Esophagus squamous epithelium (tissue), 5 donors: ENCODE measurements at regions not wholly inside any gene's neighbourhood (a gene's known extent, or its start where the extent isn't known, plus 50 kb on each side); places are given as distances from the start of the nearest gene placed in this dataset.
"Not testable (repeated sequence)": the region's sequence is repeated elsewhere in the genome, so short reads cannot be mapped to it uniquely, and the experiment has no call there.

Source experiments
- DNase-seq: peaks from one replicate; lab custom pipeline; 2025; lab: John Stamatoyannopoulos, UW
- H3K27ac ChIP-seq, 4 donors: fragments of 200-600 bp; sonication (generic); one replicate each; pipeline ENCODE4 v1.5.1; 2016 to 2019; ENCODE audit warnings: mild to moderate bottlenecking in 1 of 4
- H3K27me3 ChIP-seq, 4 donors: fragments of 200-600 bp; sonication (generic); 1 replicate in 3 of 4; 2 replicates in 1 of 4; pipeline versions ENCODE4 v1.5.1 to v1.6.0; 2017 to 2021; ENCODE audit warnings: antibody characterized with exemption in 1 of 4
- H3K36me3 ChIP-seq, 3 donors: fragments of 200-600 bp; sonication (generic); one replicate each; pipeline ENCODE4 v1.5.1; 2016 to 2019
- H3K4me1 ChIP-seq, 3 donors: fragments of 200-600 bp; sonication (generic); one replicate each; pipeline ENCODE4 v1.5.1; 2017 to 2019
- H3K4me3 ChIP-seq, 4 donors: fragments of 200-600 bp; sonication (generic); 1 replicate in 3 of 4; 2 replicates in 1 of 4; pipeline ENCODE4 v1.5.1; 2016 to 2019; ENCODE audit warnings: mild to moderate bottlenecking in 2 of 4, moderate library complexity in 1 of 4
- H3K9me3 ChIP-seq, 3 donors: fragments of 200-600 bp; sonication (generic); one replicate each; pipeline ENCODE4 v1.5.1; 2016 to 2019
- POLR2A ChIP-seq, 4 donors: fragments of 450-650 bp; IDR thresholded peaks; one replicate each; pipeline ENCODE4 v1.6.1; 2017; ENCODE audit warnings: antibody characterized with exemption in 4 of 4, mild to moderate bottlenecking in 4 of 4, moderate library complexity in 3 of 4
- WGBS, 2 donors: methylation state at CpG; one replicate each; pipeline ENCODE4 v1.1.5; 2018; 5-methylcytosine and 5-hydroxymethylcytosine counted together
- intact Hi-C: fragments of 100-400 bp; cut with DNase I; formaldehyde crosslinking; loops from one replicate; pipeline ENCODE4 v1.15.0; 2022
- TF ChIP-seq, protein P1 (sequence below), 6 experiments: fragments of 450-650 bp in 4 of 6; fragments of 200-600 bp in 2 of 6; sonication (generic) in 2 of 6; IDR thresholded peaks; one replicate each; pipeline ENCODE4 v1.5.1; 2016 to 2019; ENCODE audit warnings: antibody characterized with exemption in 6 of 6, mild to moderate bottlenecking in 4 of 6, moderate library complexity in 4 of 6
- donor health status: DM: yes; HTN: yes; CAD: no.

DNA sequence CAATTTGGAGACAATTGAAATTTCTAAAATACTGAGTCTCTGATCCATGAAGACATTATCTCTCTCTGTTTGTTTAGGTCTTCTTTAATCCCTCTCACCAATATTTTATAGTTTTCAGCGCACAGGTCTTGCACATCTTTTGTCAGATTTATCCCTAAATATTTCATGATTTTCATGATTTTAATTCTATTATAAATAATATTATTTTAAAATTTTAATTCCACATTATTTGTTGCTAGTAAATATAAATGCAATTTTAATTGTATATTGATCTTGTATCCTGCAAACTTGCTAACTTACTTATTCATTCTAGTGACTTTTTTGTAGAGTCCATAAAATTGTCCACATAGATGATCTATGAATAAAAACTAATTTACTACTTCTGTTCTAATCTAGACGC is 112.6 kb upstream of the TNPO1 start:
- H3K4me1 ChIP-seq, result no peaks in the 10 kb centered on the region
- intact Hi-C loops, result no loop called here

DNA sequence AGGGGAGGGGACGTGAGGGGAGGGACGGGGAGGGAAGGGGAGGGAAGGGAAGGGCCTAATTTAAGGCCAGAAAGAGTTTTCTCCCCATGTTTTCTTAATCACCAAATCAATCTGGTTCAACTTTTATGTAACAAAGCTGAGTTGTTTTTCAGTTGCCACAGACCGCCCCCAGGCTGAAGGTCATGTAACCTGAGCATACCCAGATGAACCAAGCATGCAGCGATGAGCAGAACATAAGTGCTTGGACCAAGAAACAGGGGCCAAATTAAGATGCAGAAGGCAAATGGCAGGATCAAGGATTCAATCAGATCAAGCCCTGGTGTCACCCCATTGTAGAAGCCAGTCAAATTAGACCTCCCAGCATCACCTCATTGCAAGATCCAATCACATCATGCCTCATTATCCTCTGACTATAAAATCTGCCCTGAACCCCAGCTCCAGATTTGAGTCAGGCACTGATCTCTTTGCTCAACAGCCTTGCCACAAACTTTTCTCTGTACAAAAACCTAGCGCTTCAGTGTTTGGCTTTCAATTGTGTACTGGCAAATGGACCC is 113.5 kb upstream of the TNPO1 start:
- WGBS, 2 donors, result 75 to 79% methylated on average over 4 to 5 of the region's 5 CpGs
- H3K4me1 ChIP-seq, result no peaks in the 10 kb centered on the region
- DNase-seq, result no peak
- no peak overlapping the region for H3K4me3 ChIP-seq
- H3K36me3 ChIP-seq, result no peaks in the 10 kb centered on the region
- TF ChIP-seq, protein P1, sequence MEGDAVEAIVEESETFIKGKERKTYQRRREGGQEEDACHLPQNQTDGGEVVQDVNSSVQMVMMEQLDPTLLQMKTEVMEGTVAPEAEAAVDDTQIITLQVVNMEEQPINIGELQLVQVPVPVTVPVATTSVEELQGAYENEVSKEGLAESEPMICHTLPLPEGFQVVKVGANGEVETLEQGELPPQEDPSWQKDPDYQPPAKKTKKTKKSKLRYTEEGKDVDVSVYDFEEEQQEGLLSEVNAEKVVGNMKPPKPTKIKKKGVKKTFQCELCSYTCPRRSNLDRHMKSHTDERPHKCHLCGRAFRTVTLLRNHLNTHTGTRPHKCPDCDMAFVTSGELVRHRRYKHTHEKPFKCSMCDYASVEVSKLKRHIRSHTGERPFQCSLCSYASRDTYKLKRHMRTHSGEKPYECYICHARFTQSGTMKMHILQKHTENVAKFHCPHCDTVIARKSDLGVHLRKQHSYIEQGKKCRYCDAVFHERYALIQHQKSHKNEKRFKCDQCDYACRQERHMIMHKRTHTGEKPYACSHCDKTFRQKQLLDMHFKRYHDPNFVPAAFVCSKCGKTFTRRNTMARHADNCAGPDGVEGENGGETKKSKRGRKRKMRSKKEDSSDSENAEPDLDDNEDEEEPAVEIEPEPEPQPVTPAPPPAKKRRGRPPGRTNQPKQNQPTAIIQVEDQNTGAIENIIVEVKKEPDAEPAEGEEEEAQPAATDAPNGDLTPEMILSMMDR (IDR thresholded peaks at IDR 0.05), result no peak
- TF ChIP-seq POLR2A (IDR thresholded peaks at IDR 0.05), result no peak
- no peaks in the 10 kb centered on the region for H3K9me3 ChIP-seq
- H3K27ac ChIP-seq, result no peak overlapping the region
- H3K27me3 ChIP-seq, result peaks cover 0 to under 1% (median 0%) of the 10 kb centered on the region in 4 donors
- intact Hi-C loops, result no loop called here

More for the DNA sequence above, 112.6 kb upstream of the TNPO1 start:
- no peak for TF ChIP-seq POLR2A (IDR thresholded peaks at IDR 0.05)
- TF ChIP-seq, protein P1 (IDR thresholded peaks at IDR 0.05), result no peak
- no peaks in the 10 kb centered on the region for H3K9me3 ChIP-seq
- no peaks in the 10 kb centered on the region for H3K36me3 ChIP-seq
- peaks cover 0 to 7% (median 0%) of the 10 kb centered on the region in 4 donors for H3K27me3 ChIP-seq
- no peak for DNase-seq
- 86 to 90% methylated on average over 2 of the region's 2 CpGs for WGBS, 2 donors
- H3K4me3 ChIP-seq, result no peak overlapping the region
- H3K27ac ChIP-seq, result no peak overlapping the region

DNA sequence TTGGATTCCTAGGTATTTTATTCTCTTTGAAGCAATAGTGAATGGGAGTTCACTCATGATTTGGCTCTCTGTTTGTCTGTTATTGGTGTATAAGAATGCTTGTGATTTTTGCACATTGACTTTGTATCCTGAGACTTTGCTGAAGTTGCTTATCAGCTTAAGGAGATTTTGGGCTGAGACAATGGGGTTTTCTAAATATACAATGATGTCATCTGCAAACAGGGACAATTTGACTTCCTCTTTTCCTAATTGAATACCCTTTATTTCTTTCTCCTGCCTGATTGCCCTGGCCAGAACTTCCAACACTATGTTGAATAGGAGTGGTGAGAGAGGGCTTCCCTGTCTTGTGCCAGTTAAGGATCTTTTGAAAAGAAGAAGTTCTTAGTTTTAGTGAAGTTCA is 114.4 kb upstream of the TNPO1 start:
- H3K27me3 ChIP-seq, H3K36me3 ChIP-seq, H3K4me3 ChIP-seq, H3K9me3 ChIP-seq, H3K4me1 ChIP-seq, DNase-seq, H3K27ac ChIP-seq, intact Hi-C loops: not testable (repeated sequence)

DNA sequence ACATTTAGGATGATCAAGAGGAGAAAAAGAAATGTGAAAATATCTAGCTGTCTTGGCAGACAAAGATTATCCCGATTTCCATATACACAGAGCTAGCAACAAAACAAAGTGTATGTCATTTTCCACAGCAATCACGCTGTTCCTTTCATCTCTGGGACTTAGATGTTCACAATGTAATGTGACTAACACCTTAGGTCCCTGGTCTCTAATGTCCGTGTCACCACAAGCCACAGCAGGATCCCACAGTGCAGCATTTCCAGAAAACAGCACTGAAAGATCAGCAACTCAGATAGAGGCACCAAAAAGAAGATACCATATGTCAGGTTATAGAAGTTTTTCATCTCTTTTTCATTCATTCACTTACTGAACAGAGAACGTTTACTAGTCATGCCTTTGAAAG is 118.0 kb upstream of the TNPO1 start:
- no peaks in the 10 kb centered on the region for H3K36me3 ChIP-seq
- no peaks in the 10 kb centered on the region for H3K9me3 ChIP-seq
- intact Hi-C loops, result no loop called here
- DNase-seq, result no peak
- no peak for TF ChIP-seq POLR2A (IDR thresholded peaks at IDR 0.05)
- TF ChIP-seq, protein P1 (IDR thresholded peaks at IDR 0.05), result no peak
- H3K4me3 ChIP-seq, result no peak overlapping the region
- WGBS, 2 donors, result 61 to 73% methylated on average over 4 of the region's 4 CpGs
- no peak overlapping the region for H3K27ac ChIP-seq
- H3K27me3 ChIP-seq, result peaks cover 0 to 2% (median 0%) of the 10 kb centered on the region in 4 donors
- no peaks in the 10 kb centered on the region for H3K4me1 ChIP-seq

DNA sequence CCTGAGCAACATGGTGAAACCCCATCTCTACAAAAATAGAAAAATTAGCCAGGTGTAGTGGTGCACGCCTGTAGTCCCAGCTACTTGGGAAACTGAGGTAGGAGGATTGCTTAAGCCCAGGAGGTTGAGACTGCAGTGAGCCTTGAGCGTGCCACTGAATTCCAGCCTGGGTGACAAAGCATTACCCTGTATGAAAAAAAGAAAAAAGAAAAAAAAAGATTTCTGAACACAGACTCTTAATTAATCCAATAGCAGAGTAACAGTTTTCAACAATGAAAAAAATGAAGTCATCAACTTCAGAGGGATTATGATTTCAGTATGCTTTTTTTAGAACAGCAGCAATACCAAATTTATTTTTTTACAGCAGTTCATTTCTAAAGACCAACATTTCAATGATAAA is 118.8 kb upstream of the TNPO1 start:
- Histone ChIP-seq H3K4me3 (no peak overlapping the region), H3K36me3 (no peaks in the 10 kb centered on the region), H3K27me3 (peaks cover 0 to 3% (median 0%) of the 10 kb centered on the region in 4 donors), H3K9me3 (no peaks in the 10 kb centered on the region), H3K27ac (no peak overlapping the region), H3K4me1 (no peaks in the 10 kb centered on the region)
- intact Hi-C loops, result no loop called here
- no peak for TF ChIP-seq POLR2A (IDR thresholded peaks at IDR 0.05)
- TF ChIP-seq, protein P1 (IDR thresholded peaks at IDR 0.05), result no peak
- DNase-seq, result no peak
- 87 to 100% methylated on average over 2 of the region's 2 CpGs for WGBS, 2 donors

DNA sequence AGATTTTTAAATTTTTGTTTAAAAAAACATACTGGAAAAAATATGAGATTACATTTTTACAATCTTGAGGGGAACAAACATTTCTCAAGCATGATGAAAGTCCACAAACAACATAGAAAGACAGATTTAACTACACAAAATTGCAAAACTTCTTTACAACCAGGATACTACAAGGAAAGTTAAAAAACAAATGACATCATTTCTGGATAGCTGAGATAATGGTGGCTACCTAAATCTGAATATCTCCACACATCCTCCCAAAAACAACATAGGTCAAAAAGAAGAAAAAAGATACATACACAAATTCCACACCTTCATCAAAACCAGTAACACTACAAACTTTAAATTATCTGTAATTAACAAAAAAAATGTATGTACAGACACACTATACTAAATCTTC is 120.8 kb upstream of the TNPO1 start:
- no peak for DNase-seq
- H3K9me3 ChIP-seq, result no peaks in the 10 kb centered on the region
- TF ChIP-seq, protein P1 (IDR thresholded peaks at IDR 0.05), result no peak
- TF ChIP-seq POLR2A (IDR thresholded peaks at IDR 0.05), result no peak
- H3K4me3 ChIP-seq, result no peak overlapping the region
- intact Hi-C loops, result no loop called here
- H3K27me3 ChIP-seq, result peaks cover 0 to 13% (median 0%) of the 10 kb centered on the region in 4 donors
- H3K36me3 ChIP-seq, result no peaks in the 10 kb centered on the region
- H3K27ac ChIP-seq, result no peak overlapping the region
- no peaks in the 10 kb centered on the region for H3K4me1 ChIP-seq
